WTC11 (cell line): ENCODE measurements at regions not wholly inside any gene's neighbourhood (a gene's known extent, or its start where the extent isn't known, plus 50 kb on each side); places are given as distances from the start of the nearest gene placed in this dataset.

ENCODE experiments used
- ATAC-seq: fragments of 200-7000 bp; cut with Tn5 transposase; 2 replicates; pipeline ENCODE4 v1.10.0; 2021; ENCODE audit warnings: mild to moderate bottlenecking, moderate library complexity
- CTCF ChIA-PET: fragments of 300-600 bp; sonication (Branson Sonifier 250); formaldehyde crosslinking; loops from one replicate; lab custom pipeline; 2021; ENCODE audit warnings: antibody characterized with exemption; lab: Charles Lee
- POLR2A ChIA-PET: fragments of 350-600 bp; sonication (Branson Sonifier 250); formaldehyde crosslinking; loops from one replicate; lab custom pipeline; 2021; ENCODE audit warnings: antibody characterized with exemption; lab: Charles Lee
- DNase-seq: peaks from one replicate; pipeline ENCODE4 v3.0.0; 2021; ENCODE audit warnings: low spot score
- H3K27ac Mint-ChIP-seq: 2 replicates; pipeline ENCODE4 v1.8.0; 2021; ENCODE audit warnings: mixed read lengths
- H3K27me3 Mint-ChIP-seq: 2 replicates; pipeline ENCODE4 v1.8.0; 2021; ENCODE audit warnings: low read depth, mild to moderate bottlenecking, moderate library complexity, mixed read lengths
- H3K36me3 Mint-ChIP-seq: 2 replicates; pipeline ENCODE4 v1.8.0; 2021; ENCODE audit warnings: mixed read lengths
- H3K4me1 Mint-ChIP-seq: 2 replicates; pipeline ENCODE4 v1.8.0; 2022; ENCODE audit warnings: mixed read lengths
- H3K4me3 Mint-ChIP-seq: 2 replicates; pipeline ENCODE4 v1.8.0; 2021; ENCODE audit warnings: mild to moderate bottlenecking, moderate library complexity, mixed read lengths
- H3K9me3 Mint-ChIP-seq: 2 replicates; pipeline ENCODE4 v1.8.0; 2021; ENCODE audit warnings: mixed read lengths
- ATF1 ChIP-seq: sonication (generic); formaldehyde crosslinking; IDR thresholded peaks from 2 replicates; pipeline ENCODE4 v1.8.1; 2023; ENCODE audit warnings: mild to moderate bottlenecking, moderate library complexity, missing genetic modification reagents
- CBFB ChIP-seq: sonication (generic); formaldehyde crosslinking; IDR thresholded peaks from 2 replicates; pipeline ENCODE4 v1.8.1; 2022; ENCODE audit warnings: mild to moderate bottlenecking, low read depth, missing genetic modification reagents
- CREM ChIP-seq: sonication (generic); formaldehyde crosslinking; IDR thresholded peaks from 2 replicates; pipeline ENCODE4 v1.8.1; 2022; ENCODE audit warnings: mild to moderate bottlenecking, missing genetic modification reagents, moderate library complexity
- FOXJ3 ChIP-seq: sonication (generic); formaldehyde crosslinking; IDR thresholded peaks from 2 replicates; pipeline ENCODE4 v1.9.0; 2021; ENCODE audit warnings: missing genetic modification reagents, mild to moderate bottlenecking, borderline replicate concordance
- FOXK1 ChIP-seq: sonication (generic); formaldehyde crosslinking; IDR thresholded peaks from 2 replicates; pipeline ENCODE4 v1.8.0; 2022; ENCODE audit warnings: mild to moderate bottlenecking, moderate library complexity, missing genetic modification reagents
- OVOL2 ChIP-seq: fragments of 250-450 bp; sonication (Bioruptor Pico); IDR thresholded peaks from 2 replicates; pipeline ENCODE4 v1.9.0; 2021; ENCODE audit warnings: mild to moderate bottlenecking, borderline replicate concordance
- SMAD3 ChIP-seq: sonication (generic); formaldehyde crosslinking; IDR thresholded peaks from 2 replicates; pipeline ENCODE4 v1.8.0; 2022; ENCODE audit warnings: missing genetic modification reagents, mild to moderate bottlenecking, borderline replicate concordance
- ZNF671 ChIP-seq: fragments of 250-450 bp; sonication (Bioruptor Pico); IDR thresholded peaks from 2 replicates; pipeline ENCODE4 v1.8.0; 2021; ENCODE audit warnings: mild to moderate bottlenecking
- TF ChIP-seq, protein P1 (sequence below): fragments of 250-450 bp; sonication (Bioruptor Pico); IDR thresholded peaks from 2 replicates; pipeline ENCODE4 v1.9.0; 2021; ENCODE audit warnings: mild to moderate bottlenecking, borderline replicate concordance
- TF ChIP-seq, protein P2 (sequence below): fragments of 200-600 bp; IDR thresholded peaks from 2 replicates; pipeline ENCODE4 v1.8.0; 2022; ENCODE audit warnings: antibody characterized with exemption
- TF ChIP-seq, protein P3 (sequence below): sonication (generic); formaldehyde crosslinking; IDR thresholded peaks from 2 replicates; pipeline ENCODE4 v1.8.0; 2023; ENCODE audit warnings: missing genetic modification reagents
- TF ChIP-seq, protein P4 (sequence below): sonication (generic); formaldehyde crosslinking; IDR thresholded peaks from 2 replicates; pipeline ENCODE4 v1.8.0; 2023; ENCODE audit warnings: mild to moderate bottlenecking, missing genetic modification reagents
- TF ChIP-seq, protein P5 (sequence below): sonication (generic); formaldehyde crosslinking; IDR thresholded peaks from 2 replicates; pipeline ENCODE4 v1.8.1; 2023; ENCODE audit warnings: mild to moderate bottlenecking, missing genetic modification reagents, moderate library complexity

DNA sequence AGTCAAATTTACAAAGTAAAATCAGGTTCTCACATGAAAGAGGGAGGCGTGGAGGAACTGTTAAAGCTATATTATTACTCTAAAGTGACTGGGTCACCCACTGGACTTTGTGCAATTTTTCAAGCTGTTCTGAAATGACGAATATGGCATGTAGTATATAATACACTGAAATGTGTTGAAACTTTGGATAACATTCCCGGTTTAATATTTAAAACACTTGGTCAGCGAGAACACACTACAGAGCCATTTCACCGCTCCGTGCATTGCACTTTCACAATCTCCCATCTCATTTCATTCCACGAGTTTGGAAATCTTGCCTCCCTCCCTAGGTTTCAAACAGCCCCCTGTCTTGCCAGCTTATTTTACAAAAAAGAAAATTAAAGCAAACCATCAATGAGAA is 337.9 kb downstream of the WDR11 start:
- H3K27me3 Mint-ChIP-seq, result no peaks in the 10 kb centered on the region
- DNase-seq, result no peak
- TF ChIP-seq, protein P1, sequence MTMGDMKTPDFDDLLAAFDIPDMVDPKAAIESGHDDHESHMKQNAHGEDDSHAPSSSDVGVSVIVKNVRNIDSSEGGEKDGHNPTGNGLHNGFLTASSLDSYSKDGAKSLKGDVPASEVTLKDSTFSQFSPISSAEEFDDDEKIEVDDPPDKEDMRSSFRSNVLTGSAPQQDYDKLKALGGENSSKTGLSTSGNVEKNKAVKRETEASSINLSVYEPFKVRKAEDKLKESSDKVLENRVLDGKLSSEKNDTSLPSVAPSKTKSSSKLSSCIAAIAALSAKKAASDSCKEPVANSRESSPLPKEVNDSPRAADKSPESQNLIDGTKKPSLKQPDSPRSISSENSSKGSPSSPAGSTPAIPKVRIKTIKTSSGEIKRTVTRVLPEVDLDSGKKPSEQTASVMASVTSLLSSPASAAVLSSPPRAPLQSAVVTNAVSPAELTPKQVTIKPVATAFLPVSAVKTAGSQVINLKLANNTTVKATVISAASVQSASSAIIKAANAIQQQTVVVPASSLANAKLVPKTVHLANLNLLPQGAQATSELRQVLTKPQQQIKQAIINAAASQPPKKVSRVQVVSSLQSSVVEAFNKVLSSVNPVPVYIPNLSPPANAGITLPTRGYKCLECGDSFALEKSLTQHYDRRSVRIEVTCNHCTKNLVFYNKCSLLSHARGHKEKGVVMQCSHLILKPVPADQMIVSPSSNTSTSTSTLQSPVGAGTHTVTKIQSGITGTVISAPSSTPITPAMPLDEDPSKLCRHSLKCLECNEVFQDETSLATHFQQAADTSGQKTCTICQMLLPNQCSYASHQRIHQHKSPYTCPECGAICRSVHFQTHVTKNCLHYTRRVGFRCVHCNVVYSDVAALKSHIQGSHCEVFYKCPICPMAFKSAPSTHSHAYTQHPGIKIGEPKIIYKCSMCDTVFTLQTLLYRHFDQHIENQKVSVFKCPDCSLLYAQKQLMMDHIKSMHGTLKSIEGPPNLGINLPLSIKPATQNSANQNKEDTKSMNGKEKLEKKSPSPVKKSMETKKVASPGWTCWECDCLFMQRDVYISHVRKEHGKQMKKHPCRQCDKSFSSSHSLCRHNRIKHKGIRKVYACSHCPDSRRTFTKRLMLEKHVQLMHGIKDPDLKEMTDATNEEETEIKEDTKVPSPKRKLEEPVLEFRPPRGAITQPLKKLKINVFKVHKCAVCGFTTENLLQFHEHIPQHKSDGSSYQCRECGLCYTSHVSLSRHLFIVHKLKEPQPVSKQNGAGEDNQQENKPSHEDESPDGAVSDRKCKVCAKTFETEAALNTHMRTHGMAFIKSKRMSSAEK (CRISPR knock-in tag), result no peak
- ChIA-PET POLR2A (no interaction called here), CTCF (interaction anchor here (0.9 kb wide), 1 partner anchor 240 kb away, joined by 3 read pairs; no protein-coding TSS in a partner anchor)
- no peaks in the 10 kb centered on the region for H3K36me3 Mint-ChIP-seq
- no peak overlapping the region for H3K27ac Mint-ChIP-seq
- H3K4me1 Mint-ChIP-seq, result peaks cover 6% of the 10 kb centered on the region; the same call in 1 of the 2 replicates
- peaks cover 8% of the 10 kb centered on the region; the same call in 1 of the 2 replicates for H3K9me3 Mint-ChIP-seq
- H3K4me3 Mint-ChIP-seq, result no peak overlapping the region
- no peak for ATAC-seq

DNA sequence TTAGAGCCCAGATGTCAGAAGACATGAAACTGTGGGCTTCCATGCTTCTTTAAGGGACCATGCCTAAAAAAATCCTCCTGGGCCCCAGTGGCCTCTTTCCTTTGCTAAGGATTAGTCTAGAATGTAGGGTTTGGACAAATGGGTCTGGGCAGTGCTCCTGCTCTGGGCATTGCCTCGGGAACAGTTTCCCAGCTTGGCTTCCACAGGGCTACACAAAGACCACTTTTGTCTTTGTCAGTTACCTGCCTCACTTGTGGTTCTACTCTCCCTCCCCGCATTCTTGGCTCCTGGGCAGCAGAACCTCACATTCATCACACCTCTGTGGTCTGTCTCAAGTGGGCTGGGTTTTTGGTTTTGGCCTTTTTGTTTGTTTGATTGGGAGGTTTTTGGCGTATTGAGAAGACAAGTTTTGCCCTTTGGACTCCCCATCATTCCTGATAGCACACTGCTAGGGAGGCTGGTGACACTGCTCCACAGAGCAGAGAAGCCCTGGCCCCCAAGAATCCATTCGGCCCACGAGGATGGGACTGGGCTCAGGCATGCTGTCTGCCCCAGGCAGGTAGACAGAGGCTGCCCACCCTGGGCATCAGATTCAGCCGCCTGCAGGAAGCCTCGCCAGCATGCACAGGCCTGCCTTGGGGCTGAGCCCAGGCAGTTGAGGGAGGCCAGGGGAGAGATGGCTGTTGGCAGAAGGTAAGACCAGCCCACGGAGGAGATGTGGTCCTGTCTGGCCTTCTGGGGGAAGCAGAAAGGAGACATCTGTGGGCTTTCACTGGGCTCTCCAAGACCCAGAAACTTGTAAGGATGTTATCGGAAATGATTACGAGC is 343.7 kb downstream of the WDR11 start:
- TF ChIP-seq, protein P2, sequence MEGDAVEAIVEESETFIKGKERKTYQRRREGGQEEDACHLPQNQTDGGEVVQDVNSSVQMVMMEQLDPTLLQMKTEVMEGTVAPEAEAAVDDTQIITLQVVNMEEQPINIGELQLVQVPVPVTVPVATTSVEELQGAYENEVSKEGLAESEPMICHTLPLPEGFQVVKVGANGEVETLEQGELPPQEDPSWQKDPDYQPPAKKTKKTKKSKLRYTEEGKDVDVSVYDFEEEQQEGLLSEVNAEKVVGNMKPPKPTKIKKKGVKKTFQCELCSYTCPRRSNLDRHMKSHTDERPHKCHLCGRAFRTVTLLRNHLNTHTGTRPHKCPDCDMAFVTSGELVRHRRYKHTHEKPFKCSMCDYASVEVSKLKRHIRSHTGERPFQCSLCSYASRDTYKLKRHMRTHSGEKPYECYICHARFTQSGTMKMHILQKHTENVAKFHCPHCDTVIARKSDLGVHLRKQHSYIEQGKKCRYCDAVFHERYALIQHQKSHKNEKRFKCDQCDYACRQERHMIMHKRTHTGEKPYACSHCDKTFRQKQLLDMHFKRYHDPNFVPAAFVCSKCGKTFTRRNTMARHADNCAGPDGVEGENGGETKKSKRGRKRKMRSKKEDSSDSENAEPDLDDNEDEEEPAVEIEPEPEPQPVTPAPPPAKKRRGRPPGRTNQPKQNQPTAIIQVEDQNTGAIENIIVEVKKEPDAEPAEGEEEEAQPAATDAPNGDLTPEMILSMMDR, result no peak
- no peak for TF ChIP-seq SMAD3 (CRISPR knock-in tag)
- TF ChIP-seq, protein P3, sequence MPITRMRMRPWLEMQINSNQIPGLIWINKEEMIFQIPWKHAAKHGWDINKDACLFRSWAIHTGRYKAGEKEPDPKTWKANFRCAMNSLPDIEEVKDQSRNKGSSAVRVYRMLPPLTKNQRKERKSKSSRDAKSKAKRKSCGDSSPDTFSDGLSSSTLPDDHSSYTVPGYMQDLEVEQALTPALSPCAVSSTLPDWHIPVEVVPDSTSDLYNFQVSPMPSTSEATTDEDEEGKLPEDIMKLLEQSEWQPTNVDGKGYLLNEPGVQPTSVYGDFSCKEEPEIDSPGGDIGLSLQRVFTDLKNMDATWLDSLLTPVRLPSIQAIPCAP (CRISPR knock-in tag), result no peak
- no peak for TF ChIP-seq OVOL2 (CRISPR knock-in tag)
- TF ChIP-seq FOXK1 (CRISPR knock-in tag), result no peak
- no peak for TF ChIP-seq ATF1 (CRISPR knock-in tag)
- TF ChIP-seq ZNF671 (CRISPR knock-in tag), result no peak
- no peak for TF ChIP-seq CBFB
- POLR2A ChIA-PET, result no interaction called here
- H3K4me1 Mint-ChIP-seq, result no peaks in the 10 kb centered on the region
- no peak overlapping the region for H3K27ac Mint-ChIP-seq
- CTCF ChIA-PET, result no interaction called here
- H3K27me3 Mint-ChIP-seq, result no peaks in the 10 kb centered on the region
- no peak for ATAC-seq
- H3K4me3 Mint-ChIP-seq, result no peak overlapping the region
- DNase-seq, result no peak
- peaks cover 8% of the 10 kb centered on the region; the same call in 1 of the 2 replicates for H3K9me3 Mint-ChIP-seq
- no peaks in the 10 kb centered on the region for H3K36me3 Mint-ChIP-seq

DNA sequence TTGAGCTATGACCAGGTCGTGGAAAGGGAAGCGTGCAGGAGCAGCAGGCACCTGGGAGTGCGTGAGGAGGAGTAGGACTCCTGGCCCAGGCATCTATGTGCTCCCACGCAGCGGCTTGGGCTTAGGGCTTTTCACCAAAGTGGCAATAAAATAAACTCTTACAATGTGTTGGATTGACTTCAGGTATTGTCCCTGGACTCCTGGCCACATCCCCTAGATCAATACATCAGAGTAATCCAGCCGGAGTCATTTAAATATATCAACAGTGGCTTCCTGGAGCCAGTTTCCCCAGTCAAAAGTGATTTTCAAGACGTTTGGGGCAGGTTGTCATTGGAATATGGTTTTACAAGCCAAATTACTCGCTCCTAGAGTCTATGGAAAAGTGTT is 344.4 kb downstream of the WDR11 start:
- no peak overlapping the region for H3K27ac Mint-ChIP-seq
- no peak overlapping the region for H3K4me3 Mint-ChIP-seq
- no peaks in the 10 kb centered on the region for H3K36me3 Mint-ChIP-seq
- POLR2A ChIA-PET, result no interaction called here
- ATAC-seq, result no peak
- H3K27me3 Mint-ChIP-seq, result no peaks in the 10 kb centered on the region; the same call in 1 of the 2 replicates
- H3K9me3 Mint-ChIP-seq, result peaks cover 8% of the 10 kb centered on the region; the same call in 1 of the 2 replicates
- no peak for DNase-seq
- H3K4me1 Mint-ChIP-seq, result no peaks in the 10 kb centered on the region; the same call in 1 of the 2 replicates
- TF ChIP-seq FOXJ3 (no peak), CREM (CRISPR knock-in tag) (no peak)
- TF ChIP-seq, protein P4, sequence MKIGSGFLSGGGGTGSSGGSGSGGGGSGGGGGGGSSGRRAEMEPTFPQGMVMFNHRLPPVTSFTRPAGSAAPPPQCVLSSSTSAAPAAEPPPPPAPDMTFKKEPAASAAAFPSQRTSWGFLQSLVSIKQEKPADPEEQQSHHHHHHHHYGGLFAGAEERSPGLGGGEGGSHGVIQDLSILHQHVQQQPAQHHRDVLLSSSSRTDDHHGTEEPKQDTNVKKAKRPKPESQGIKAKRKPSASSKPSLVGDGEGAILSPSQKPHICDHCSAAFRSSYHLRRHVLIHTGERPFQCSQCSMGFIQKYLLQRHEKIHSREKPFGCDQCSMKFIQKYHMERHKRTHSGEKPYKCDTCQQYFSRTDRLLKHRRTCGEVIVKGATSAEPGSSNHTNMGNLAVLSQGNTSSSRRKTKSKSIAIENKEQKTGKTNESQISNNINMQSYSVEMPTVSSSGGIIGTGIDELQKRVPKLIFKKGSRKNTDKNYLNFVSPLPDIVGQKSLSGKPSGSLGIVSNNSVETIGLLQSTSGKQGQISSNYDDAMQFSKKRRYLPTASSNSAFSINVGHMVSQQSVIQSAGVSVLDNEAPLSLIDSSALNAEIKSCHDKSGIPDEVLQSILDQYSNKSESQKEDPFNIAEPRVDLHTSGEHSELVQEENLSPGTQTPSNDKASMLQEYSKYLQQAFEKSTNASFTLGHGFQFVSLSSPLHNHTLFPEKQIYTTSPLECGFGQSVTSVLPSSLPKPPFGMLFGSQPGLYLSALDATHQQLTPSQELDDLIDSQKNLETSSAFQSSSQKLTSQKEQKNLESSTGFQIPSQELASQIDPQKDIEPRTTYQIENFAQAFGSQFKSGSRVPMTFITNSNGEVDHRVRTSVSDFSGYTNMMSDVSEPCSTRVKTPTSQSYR (CRISPR knock-in tag), result no peak
- TF ChIP-seq, protein P5, sequence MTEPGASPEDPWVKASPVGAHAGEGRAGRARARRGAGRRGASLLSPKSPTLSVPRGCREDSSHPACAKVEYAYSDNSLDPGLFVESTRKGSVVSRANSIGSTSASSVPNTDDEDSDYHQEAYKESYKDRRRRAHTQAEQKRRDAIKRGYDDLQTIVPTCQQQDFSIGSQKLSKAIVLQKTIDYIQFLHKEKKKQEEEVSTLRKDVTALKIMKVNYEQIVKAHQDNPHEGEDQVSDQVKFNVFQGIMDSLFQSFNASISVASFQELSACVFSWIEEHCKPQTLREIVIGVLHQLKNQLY (CRISPR knock-in tag), result no peak
- TF ChIP-seq, all 79 proteins: peak for 0
- CTCF ChIA-PET, result no interaction called here
